ENCODE measurements at regions not wholly inside any gene's neighbourhood (a gene's known extent, or its start where the extent isn't known, plus 50 kb on each side); places are given as distances from the start of the nearest gene placed in this dataset.

DNA sequence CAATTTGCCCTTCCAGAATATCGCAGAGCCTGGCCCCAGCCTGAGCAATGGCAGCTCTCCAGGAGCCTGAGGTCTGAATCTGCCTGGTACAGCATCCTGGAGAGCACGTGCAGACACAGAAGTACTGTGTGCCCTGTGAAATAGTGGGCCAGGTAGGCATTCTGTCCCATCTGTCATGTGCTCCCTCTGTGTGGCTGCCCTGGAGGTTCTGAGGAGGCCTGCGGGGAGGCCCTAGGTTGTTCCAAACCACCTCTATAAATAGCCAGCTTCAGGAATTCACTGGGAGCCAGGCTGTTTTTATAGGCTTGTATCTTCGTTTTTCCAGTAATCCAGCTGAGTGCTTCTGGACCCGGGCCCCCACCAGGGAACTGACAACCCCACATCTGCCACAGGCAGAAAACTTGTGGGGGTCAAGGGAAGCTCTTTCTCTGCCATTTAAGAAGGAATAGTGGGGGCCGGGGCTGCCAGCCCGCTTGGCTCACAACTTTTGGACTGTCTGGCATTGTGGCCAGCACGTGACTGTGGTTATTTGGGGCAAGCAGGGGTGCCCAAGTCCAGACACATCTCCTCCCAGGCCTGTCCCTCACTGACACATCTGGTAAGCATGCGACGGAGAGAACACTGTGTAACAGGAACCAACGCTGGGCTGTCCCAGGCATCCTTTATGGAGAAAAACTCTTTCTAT is 356.3 kb upstream of the TNRC6C start:
- peak; percentile 50 for DNase-seq (ENCODE audit: low read depth)

- no peak for DNase-seq (ENCODE audit: low read depth)
These were observed 355.4 kb upstream of the TNRC6C start for GRCh38 chr17:77602883-77603640.

DNA sequence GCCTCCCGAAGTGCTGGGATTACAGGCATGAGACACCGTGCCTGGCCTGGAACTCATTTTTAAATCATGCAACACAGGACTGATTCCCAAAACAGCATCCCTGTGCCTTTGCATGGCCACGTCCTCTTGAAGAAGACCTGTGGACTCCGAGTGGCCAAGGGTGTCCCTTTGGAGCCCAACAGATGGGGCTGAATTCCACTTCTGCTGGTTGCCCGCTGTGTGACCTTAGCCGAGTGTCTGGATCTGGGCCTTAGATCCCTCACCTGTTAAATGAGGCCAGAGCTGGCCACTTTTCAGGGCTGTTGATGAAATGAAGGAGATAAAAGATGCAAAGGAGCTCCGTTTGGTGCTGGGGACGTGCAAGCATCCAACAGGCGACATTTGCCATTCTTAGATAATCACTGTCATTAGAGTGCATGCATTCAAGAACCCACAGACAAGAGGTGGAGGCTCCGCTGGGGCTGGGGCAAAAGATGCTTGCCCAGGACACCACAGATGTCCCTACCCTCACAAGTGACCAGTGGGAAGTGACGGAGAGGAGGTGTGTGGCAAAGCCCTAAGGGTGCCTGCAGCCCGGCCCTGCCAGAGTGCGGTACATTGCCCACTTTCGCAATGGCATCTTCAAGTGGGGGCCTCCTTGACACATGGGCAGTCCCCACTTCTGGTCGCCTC is 354.1 kb upstream of the TNRC6C start:
- DNase-seq (ENCODE audit: low read depth), result no peak

DNA sequence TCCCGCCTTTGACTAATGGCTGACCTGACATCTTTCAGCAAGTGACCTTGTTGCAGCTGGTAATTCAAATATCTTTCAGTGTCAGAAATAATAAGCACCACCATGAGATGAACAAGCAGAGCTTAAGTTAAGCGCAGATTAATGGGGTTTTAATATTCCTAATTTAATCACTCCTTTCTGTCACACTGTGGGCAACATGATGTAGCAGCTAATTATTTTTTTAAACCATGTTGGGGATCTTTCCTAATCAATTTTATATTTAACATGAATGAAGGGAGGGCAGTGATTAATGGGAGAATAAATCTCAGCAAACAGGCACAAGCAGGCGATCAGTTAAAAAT is 353.6 kb upstream of the TNRC6C start:
- DNase-seq (ENCODE audit: low read depth), result no peak

GRCh38 chr17:77606146-77606864 is 352.2 kb upstream of the TNRC6C start:
- DNase-seq (ENCODE audit: low read depth), result no peak

DNA sequence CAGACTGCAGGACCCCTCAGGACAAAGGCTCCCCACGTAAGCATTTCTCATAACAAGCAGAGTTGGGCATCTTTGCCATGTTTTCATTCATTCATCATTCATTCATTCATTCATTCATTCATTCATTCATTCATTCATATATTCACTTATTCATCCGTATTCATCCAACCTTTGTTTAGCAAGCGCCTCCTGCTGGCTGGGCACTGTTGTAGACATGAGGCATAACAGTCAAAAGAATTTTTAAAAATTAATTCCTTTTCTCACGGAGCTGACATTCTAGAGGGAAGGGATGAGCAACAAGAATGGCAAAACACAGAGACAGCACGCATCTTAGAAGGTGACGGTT is 351.7 kb upstream of the TNRC6C start:
- no peak for DNase-seq (ENCODE audit: low read depth)

GRCh38 chr17:77607606-77608005 is 350.9 kb upstream of the TNRC6C start:
- no peak for DNase-seq (ENCODE audit: low read depth)

DNA sequence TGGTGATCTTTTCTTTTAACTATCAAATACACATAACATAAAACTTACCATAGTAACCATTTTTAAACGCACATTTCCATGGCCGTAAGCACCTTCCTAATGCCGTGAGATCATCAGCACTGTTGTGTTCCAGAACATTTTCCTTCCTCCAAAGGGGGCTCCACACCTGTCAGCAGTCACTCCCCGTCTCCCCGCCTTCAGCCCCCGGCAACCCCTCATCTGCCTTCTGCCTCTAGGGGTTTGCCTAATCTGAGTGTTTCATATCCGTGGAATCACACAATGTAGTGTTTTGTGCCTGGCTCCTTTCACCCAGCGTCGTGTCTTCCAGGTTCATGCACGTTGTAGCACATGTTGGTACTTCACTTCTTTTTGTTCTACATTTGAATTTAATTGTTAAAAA is 350.1 kb upstream of the TNRC6C start:
- DNase-seq (ENCODE audit: low read depth), result no peak

- no peak for DNase-seq (ENCODE audit: low read depth)
These were observed 348.7 kb upstream of the TNRC6C start for GRCh38 chr17:77609553-77610517.

DNA sequence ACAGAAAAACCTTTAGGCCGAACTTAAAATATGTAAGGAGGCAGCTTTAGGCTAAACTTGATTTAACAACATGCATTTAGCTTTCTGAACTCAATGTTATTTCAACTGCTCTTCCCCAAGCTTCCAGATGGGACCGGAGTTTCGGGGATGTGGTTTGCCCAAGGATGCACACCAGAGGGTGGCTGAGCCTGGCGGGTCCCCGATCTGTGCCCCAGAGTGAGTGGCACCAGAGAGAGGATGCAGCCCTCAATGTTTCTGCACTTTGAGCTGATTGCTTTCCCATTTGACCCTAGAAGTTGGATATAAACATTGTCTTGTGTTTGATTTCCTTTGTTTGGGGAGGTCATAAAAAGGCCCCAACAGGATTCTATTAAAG is 348.0 kb upstream of the TNRC6C start:
- DNase-seq (ENCODE audit: low read depth), result no peak

GRCh38 chr17:77610972-77611521 is 347.5 kb upstream of the TNRC6C start:
- no peak for DNase-seq (ENCODE audit: low read depth)

- no peak for DNase-seq (ENCODE audit: low read depth)
These were observed 346.6 kb upstream of the TNRC6C start for GRCh38 chr17:77611791-77612502.

- no peak for DNase-seq (ENCODE audit: low read depth)
These were observed 345.3 kb upstream of the TNRC6C start for GRCh38 chr17:77613218-77613617.

DNA sequence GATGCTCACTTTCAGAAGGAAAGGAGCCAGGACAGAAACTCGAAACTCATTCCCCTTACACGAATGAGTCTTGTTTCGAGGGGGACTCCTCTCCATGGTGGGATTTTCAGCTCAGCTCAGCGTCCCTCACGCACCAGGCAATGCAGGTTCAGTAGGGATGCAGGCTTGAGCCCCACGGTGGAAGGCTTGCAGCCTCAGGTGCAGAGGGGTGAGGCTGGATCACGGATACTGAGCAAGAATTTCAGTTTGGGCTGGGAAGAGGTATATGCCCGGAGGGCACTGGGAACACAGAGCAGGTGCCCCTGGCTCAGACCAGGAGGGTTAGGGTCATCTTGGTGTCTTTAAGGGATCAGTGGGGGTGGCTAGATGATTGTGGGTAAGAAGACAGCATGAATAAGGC is 344.9 kb upstream of the TNRC6C start:
- no peak for DNase-seq (ENCODE audit: low read depth)

GRCh38 chr17:77615703-77616253 is 342.7 kb upstream of the TNRC6C start:
- DNase-seq (ENCODE audit: low read depth), result no peak

- no peak for DNase-seq (ENCODE audit: low read depth)
These were observed 342.2 kb upstream of the TNRC6C start for GRCh38 chr17:77616254-77616731.

DNA sequence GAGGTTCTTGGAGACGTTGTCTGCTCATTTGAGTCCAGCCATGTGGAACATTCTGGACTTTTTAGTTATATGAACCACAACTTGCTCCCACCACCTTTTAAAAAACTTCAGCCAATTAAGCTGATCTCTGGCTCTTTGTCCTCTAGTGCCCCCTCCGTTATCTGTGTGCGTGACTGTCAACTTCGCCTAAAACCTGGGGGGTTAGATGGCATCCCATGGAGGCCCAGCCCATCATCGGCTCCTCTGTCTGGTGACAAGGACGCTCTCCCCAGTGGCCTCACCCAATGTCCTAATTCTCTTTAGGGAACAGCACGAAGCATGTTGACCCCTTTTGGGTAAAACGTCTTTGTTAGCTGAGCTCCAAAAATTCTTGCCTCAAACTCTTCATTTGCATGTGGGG is 341.0 kb upstream of the TNRC6C start:
- DNase-seq (ENCODE audit: low read depth), result no peak

DNA sequence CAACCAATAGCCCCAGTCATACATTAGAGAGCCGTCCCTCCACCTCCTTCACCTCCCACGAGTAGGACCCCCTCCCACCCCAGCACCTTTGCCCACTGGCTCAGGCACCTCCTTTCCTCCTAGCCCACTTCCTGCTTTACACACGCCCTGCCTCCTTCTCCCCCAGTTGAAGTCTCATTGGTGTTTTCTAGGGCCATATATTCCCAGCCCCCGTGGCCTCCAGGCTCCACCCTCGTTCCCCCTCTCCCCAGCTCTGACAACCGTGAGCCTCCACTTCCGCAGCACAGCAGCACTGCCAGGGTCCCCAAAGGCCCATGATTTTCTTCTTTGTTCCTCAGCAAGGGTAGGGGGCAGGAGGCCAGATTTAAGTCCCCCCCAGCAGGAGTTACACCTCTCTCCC is 340.3 kb upstream of the TNRC6C start:
- DNase-seq (ENCODE audit: low read depth), result no peak

DNA sequence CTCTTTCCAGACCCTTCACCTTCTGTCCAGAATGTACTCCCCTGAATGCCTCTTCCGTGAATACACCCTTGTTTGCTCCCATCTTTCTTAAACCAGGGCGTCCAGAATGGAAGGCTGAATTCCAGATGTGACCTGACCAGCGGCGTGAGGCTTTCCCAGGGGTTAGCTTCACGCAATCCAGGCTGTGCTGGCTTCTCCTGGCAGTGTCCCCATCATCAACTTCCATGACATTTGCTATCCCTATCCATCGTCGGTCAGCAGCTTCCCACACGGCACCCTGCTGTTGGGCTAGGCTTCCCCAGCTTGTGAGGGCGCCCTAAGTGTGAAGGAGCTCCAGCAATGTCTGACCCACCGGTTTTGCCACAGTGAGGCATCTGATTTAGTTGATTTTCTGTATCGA is 339.8 kb upstream of the TNRC6C start:
- no peak for DNase-seq (ENCODE audit: low read depth)

- DNase-seq (ENCODE audit: low read depth), result no peak
These were observed 339.2 kb upstream of the TNRC6C start for GRCh38 chr17:77619326-77619725.

Measured in GM04504 (cell line).